HepG2 (cell line): ENCODE measurements at regions not wholly inside any gene's neighbourhood (a gene's known extent, or its start where the extent isn't known, plus 50 kb on each side); places are given as distances from the start of the nearest gene placed in this dataset.

Source experiments
- ATAC-seq: fragments of 200-7000 bp; cut with Tn5 transposase; 3 replicates; pipeline ENCODE4 v1.9.1; 2020; ENCODE audit warnings: mild to moderate bottlenecking, moderate library complexity
- BruUV-seq: library from RNA; stranded (reverse); fragments of 400-500 nt; replicated peaks from 2 replicates; lab custom pipeline; 2021; lab: Mats Ljungman, UMichigan
- CTCF ChIA-PET: fragments of 300-600 bp; formaldehyde crosslinking; extraction: SDS; loops from one replicate; lab custom pipeline; 2021; ENCODE audit warnings: low total read pairs, inconsistent platforms, low intra/inter-chr PET ratio; lab: Yijun Ruan, JAX
- POLR2A ChIA-PET: fragments of 350-600 bp; sonication (Branson Sonifier 250); formaldehyde crosslinking; loops from one replicate; lab custom pipeline; 2020; ENCODE audit warnings: antibody characterized with exemption, inconsistent platforms; lab: Yijun Ruan, JAX
- DNase-seq: peaks from one replicate; pipeline ENCODE4 v3.0.0-alpha.2; 2015; ENCODE audit warnings: low spot score
- FAIRE-seq: peaks from 3 replicates; lab custom pipeline; 2011; peaks lifted over from hg19 to GRCh38; lab: Jason Lieb, UNC
- H2AFZ ChIP-seq: one replicate; pipeline ENCODE4 v1.6.1; 2011; ENCODE audit warnings: low read length, inconsistent platforms
- H3K27ac ChIP-seq: fragments of 300-600 bp; 3 replicates; pipeline ENCODE4 v1.8.0; 2011; ENCODE audit warnings: mixed run types, mild to moderate bottlenecking, mixed read lengths, low read length, inconsistent platforms; ENCODE audit not compliant: insufficient read depth; ENCODE audit errors: extremely low read length
- H3K27me3 ChIP-seq, 2 experiments: fragments of 200-600 bp in 1 of 2; 2 replicates in 1 of 2; 3 replicates in 1 of 2; pipeline versions ENCODE4 v1.6.0 to v1.8.0; 2011; ENCODE audit warnings: low read length in 2 of 2, mild to moderate bottlenecking in 2 of 2, moderate library complexity in 2 of 2, inconsistent platforms in 1 of 2; ENCODE audit not compliant: insufficient read depth in 2 of 2, control insufficient read depth in 1 of 2
- H3K36me3 ChIP-seq, 2 experiments: fragments of 200-600 bp in 1 of 2; replicated peaks in 1 of 2; 2 replicates in 1 of 2; 3 replicates in 1 of 2; pipeline versions ENCODE4 v1.5.1 to v1.8.0; 2011; ENCODE audit warnings: low read length in 2 of 2, inconsistent platforms in 1 of 2; ENCODE audit not compliant: insufficient read depth in 2 of 2, control insufficient read depth in 1 of 2
- H3K4me1 ChIP-seq: 2 replicates; pipeline ENCODE4 v1.5.1; 2012; ENCODE audit warnings: low read length, inconsistent platforms; ENCODE audit not compliant: insufficient read depth
- H3K4me2 ChIP-seq: 2 replicates; pipeline ENCODE4 v1.6.0; 2011; ENCODE audit warnings: low read depth, low read length, inconsistent platforms
- H3K4me3 ChIP-seq, 3 experiments: fragments of 200-600 bp in 1 of 3; sonication (generic), shearing (Covaris generic) in 1 of 3; replicated peaks in 1 of 3; 2 replicates each; pipeline ENCODE4 v1.5.1; 2011 to 2016; ENCODE audit warnings: low read length in 3 of 3, inconsistent platforms in 2 of 3, low read depth in 2 of 3, mild to moderate bottlenecking in 2 of 3, control low read depth in 1 of 3, mixed read lengths in 1 of 3; ENCODE audit not compliant: insufficient read depth in 1 of 3
- H3K79me2 ChIP-seq: one replicate; pipeline ENCODE4 v1.6.1; 2011; ENCODE audit warnings: low read length, inconsistent platforms; ENCODE audit not compliant: insufficient read depth
- H3K9ac ChIP-seq: 2 replicates; pipeline ENCODE4 v1.6.0; 2011; ENCODE audit warnings: mild to moderate bottlenecking, low read depth, low read length, inconsistent platforms; ENCODE audit not compliant: insufficient read depth
- H3K9me3 ChIP-seq: 2 replicates; pipeline ENCODE4 v1.5.1; 2012; ENCODE audit warnings: mild to moderate bottlenecking, low read length
- H4K20me1 ChIP-seq: 2 replicates; pipeline ENCODE4 v1.6.0; 2011; ENCODE audit warnings: inconsistent platforms, mild to moderate bottlenecking, low read length, moderate library complexity; ENCODE audit not compliant: insufficient read depth
- CHD2 ChIP-seq: IDR thresholded peaks from 2 replicates; pipeline ENCODE4 v1.6.1; 2011; ENCODE audit warnings: low read depth, low read length, improper control_type of control experiment
- EED ChIP-seq: sonication (generic); formaldehyde crosslinking; IDR thresholded peaks from 2 replicates; pipeline ENCODE4 v1.5.0; 2020; ENCODE audit warnings: mild to moderate bottlenecking, missing genetic modification reagents
- HCFC1 ChIP-seq: fragments of 150-350 bp; IDR thresholded peaks from 2 replicates; pipeline ENCODE4 v1.6.1; 2014; ENCODE audit warnings: low read depth, low read length
- IRX3 ChIP-seq: sonication (generic); formaldehyde crosslinking; IDR thresholded peaks from 2 replicates; pipeline ENCODE4 v1.8.1; 2023; ENCODE audit warnings: mild to moderate bottlenecking, low read depth, missing genetic modification reagents, borderline replicate concordance
- KDM3A ChIP-seq: IDR thresholded peaks from 2 replicates; pipeline ENCODE4 v1.6.1; 2018; ENCODE audit warnings: low read depth, missing compliant biosample characterization
- KDM5A ChIP-seq: fragments of 200-600 bp; sonication (generic); IDR thresholded peaks from 2 replicates; pipeline ENCODE4 v1.7.0; 2018; ENCODE audit warnings: antibody characterized with exemption, mild to moderate bottlenecking, low read length, borderline replicate concordance
- MBD4 ChIP-seq: IDR thresholded peaks from 2 replicates; pipeline ENCODE4 v1.6.1; 2012; ENCODE audit warnings: low read length, inconsistent platforms, borderline replicate concordance
- MEIS2 ChIP-seq: sonication (generic); formaldehyde crosslinking; IDR thresholded peaks from 2 replicates; pipeline ENCODE4 v1.9.0; 2021; ENCODE audit warnings: mild to moderate bottlenecking, missing genetic modification reagents
- MXD1 ChIP-seq: sonication (generic); formaldehyde crosslinking; IDR thresholded peaks from 2 replicates; pipeline ENCODE4 v1.4.0; 2020; ENCODE audit warnings: mild to moderate bottlenecking, missing genetic modification reagents
- ONECUT2 ChIP-seq: sonication (generic); formaldehyde crosslinking; IDR thresholded peaks from 2 replicates; pipeline ENCODE4 v1.4.0; 2020; ENCODE audit warnings: missing genetic modification reagents
- POGK ChIP-seq: sonication (generic); formaldehyde crosslinking; conservative IDR thresholded peaks from 2 replicates; pipeline ENCODE4 v1.8.0; 2022; ENCODE audit warnings: mild to moderate bottlenecking, moderate library complexity, missing genetic modification reagents
- ZNF609 ChIP-seq: sonication (generic); formaldehyde crosslinking; IDR thresholded peaks from 2 replicates; pipeline ENCODE4 v1.4.0; 2020; ENCODE audit warnings: mild to moderate bottlenecking, missing genetic modification reagents, borderline replicate concordance
- WGBS: methylation state at CpG from one replicate; pipeline ENCODE4 v1.1.6; 2017; ENCODE audit warnings: low lambda C conversion rate; 5-methylcytosine and 5-hydroxymethylcytosine counted together
- in situ Hi-C: cut with HindIII; loops from 2 replicates; pipeline ENCODE4 v1.10.0; 2017; ENCODE audit warnings: low pct_unique_long_range_greater_than_20kb; ENCODE audit not compliant: extremely low pct_ligation_motif_present
- intact Hi-C: fragments of 100-400 bp; cut with micrococcal nuclease; formaldehyde crosslinking; loops from one replicate; pipeline ENCODE4 v1.10.0; 2022; ENCODE audit not compliant: unreplicated experiment
- TF ChIP-seq, protein P1 (sequence below): sonication (generic); formaldehyde crosslinking; IDR thresholded peaks from 2 replicates; pipeline ENCODE4 v1.4.0; 2020; ENCODE audit warnings: low read depth, mild to moderate bottlenecking, missing genetic modification reagents
- TF ChIP-seq, protein P2 (sequence below): sonication (generic); formaldehyde crosslinking; IDR thresholded peaks from 2 replicates; pipeline ENCODE4 v1.4.0; 2020; ENCODE audit warnings: mild to moderate bottlenecking, missing genetic modification reagents
- TF ChIP-seq, protein P3 (sequence below): sonication (generic); formaldehyde crosslinking; IDR thresholded peaks from 2 replicates; pipeline ENCODE4 v1.5.0; 2020; ENCODE audit warnings: missing genetic modification reagents

GRCh38 chrY:7672796-7673195 lies 761.2 kb upstream of the AMELY start (continued):
- TF ChIP-seq CHD2 = no peak
- TF ChIP-seq HCFC1 = no peak

DNA sequence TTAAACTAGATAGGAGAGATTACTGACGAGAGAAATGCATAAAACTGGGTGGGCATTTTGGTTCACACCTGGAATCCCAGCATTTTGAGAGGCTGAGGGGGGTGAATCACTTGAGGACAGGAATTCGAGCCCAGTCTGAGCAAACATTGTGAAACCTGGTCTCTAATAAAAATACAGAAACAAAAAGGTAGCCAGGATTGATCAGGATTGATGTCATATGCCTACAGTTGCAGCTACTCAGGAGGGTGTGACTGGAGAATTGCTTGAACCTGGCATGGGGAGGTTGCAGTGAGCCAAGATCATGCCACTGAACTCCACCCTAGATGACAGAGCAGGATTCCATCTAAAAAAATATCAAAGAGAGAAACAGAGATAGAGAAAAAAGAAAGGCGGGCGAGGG lies 751.7 kb upstream of the AMELY start:
- Histone ChIP-seq H3K36me3 (no peaks in the 10 kb centered on the region), H3K9ac (no peak overlapping the region), H3K4me3 (no peak overlapping the region), H3K27me3 (no peaks in the 10 kb centered on the region), H2AFZ (no peak overlapping the region), H3K27ac (no peak overlapping the region), H3K4me1 (no peaks in the 10 kb centered on the region), H4K20me1 (no peaks in the 10 kb centered on the region), H3K9me3 (no peaks in the 10 kb centered on the region), H3K79me2 (no peaks in the 10 kb centered on the region), H3K4me2 (no peak overlapping the region)
- CTCF ChIA-PET = no interaction called here
- TF ChIP-seq KDM3A (CRISPR knock-in tag) = no peak
- no peak for TF ChIP-seq ZNF609
- TF ChIP-seq MBD4 = no peak
- no peak for TF ChIP-seq IRX3 (CRISPR knock-in tag)
- TF ChIP-seq, protein P1, sequence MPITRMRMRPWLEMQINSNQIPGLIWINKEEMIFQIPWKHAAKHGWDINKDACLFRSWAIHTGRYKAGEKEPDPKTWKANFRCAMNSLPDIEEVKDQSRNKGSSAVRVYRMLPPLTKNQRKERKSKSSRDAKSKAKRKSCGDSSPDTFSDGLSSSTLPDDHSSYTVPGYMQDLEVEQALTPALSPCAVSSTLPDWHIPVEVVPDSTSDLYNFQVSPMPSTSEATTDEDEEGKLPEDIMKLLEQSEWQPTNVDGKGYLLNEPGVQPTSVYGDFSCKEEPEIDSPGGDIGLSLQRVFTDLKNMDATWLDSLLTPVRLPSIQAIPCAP = no peak
- TF ChIP-seq, protein P2, sequence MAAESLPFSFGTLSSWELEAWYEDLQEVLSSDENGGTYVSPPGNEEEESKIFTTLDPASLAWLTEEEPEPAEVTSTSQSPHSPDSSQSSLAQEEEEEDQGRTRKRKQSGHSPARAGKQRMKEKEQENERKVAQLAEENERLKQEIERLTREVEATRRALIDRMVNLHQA (CRISPR knock-in tag) = no peak
- no peak for TF ChIP-seq KDM5A
- TF ChIP-seq, protein P3, sequence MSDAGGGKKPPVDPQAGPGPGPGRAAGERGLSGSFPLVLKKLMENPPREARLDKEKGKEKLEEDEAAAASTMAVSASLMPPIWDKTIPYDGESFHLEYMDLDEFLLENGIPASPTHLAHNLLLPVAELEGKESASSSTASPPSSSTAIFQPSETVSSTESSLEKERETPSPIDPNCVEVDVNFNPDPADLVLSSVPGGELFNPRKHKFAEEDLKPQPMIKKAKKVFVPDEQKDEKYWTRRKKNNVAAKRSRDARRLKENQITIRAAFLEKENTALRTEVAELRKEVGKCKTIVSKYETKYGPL (CRISPR knock-in tag) = no peak
- TF ChIP-seq MXD1 (CRISPR knock-in tag) = no peak
- no peak for TF ChIP-seq MEIS2 (CRISPR knock-in tag)
- no peak for TF ChIP-seq POGK (CRISPR knock-in tag)
- no peak for TF ChIP-seq ONECUT2
- no peak for TF ChIP-seq EED (CRISPR knock-in tag)
- no peak for FAIRE-seq
- intact Hi-C loops (no loop called here), in situ Hi-C loops (no loop called here)
- ATAC-seq = no peak
- POLR2A ChIA-PET = no interaction called here
- 21% methylated on average over 4 of the region's 4 CpGs for WGBS
- no TSS peak for BruUV-seq
- no peak for DNase-seq
